ENCODE measurements at regions not wholly inside any gene's neighbourhood (a gene's known extent, or its start where the extent isn't known, plus 50 kb on each side); places are given as distances from the start of the nearest gene placed in this dataset.

- intact Hi-C loops (cut with DNase I): no loop called here
- peak in 1 of 10 donors; percentile 86 for DNase-seq
Observed at GRCh38 chr20:60937585-60937984, 314.5 kb upstream of the CDH4 start.

GRCh38 chr20:60941379-60941778, 310.7 kb upstream of the CDH4 start:
- no peak for DNase-seq
- intact Hi-C loops (cut with DNase I): no loop called here

DNA sequence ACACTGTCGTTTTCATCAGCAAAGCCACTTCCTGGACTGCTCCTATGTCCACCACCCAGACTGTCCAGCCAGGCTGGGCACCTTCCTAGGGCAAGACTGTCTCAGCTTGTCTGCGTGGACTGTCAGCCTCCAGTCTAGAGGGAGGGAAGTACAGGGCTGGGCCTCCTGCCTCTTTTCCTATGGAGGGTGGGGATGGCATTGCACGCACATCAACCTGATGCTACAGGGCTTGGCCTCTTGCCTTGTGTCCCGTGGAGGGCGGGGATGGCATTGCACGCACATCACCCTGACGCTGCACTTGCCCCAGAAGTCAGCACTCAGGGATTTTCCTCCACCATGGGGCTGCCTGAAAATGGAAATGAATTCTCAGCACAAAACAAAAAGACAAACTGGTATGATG, 304.2 kb upstream of the CDH4 start:
- intact Hi-C loops (cut with DNase I): no loop called here

DNA sequence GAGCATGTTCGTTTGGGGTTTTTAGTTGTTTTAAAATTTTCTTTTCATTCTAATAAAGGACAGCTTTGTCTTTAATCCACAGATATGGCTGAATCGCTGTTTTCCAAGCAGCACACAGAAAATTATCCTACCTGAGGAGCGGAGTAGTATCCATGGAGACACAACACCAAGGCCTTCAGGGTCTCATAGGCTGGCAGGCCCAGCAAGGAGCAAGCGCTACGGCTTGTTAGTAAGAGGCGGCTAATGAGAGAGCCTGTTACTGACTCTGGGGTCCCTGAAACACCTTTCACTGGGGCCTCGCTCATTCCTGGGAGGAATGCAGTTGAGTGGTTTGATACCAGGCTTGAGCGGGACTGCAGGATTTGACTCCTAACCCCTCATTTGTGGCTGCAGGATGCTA, 303.8 kb upstream of the CDH4 start:
- DNase-seq: no peak
- intact Hi-C loops (cut with DNase I): no loop called here

More for the DNA sequence above, 304.2 kb upstream of the CDH4 start:
- no peak for DNase-seq

DNA sequence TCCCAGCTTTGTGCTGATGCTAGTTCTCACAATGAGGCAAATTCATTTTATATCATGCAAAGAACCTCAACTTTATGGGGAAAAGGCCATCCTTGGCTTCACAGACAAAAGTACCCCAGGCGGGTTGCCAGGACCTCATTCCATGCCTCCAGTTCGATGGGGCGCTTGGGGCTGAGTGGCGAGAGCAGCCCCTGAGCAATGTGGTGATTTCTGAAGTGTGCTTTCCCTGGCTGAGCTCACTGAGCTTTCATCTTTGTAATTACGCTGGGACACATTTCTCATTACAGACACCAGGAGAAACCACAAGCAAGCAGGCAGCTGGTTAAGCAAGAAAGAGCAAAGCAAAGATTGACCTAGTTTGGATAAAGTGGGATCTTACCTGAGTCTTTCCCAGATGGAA, 301.5 kb upstream of the CDH4 start:
- intact Hi-C loops (cut with DNase I): no loop called here
- DNase-seq: no peak

DNA sequence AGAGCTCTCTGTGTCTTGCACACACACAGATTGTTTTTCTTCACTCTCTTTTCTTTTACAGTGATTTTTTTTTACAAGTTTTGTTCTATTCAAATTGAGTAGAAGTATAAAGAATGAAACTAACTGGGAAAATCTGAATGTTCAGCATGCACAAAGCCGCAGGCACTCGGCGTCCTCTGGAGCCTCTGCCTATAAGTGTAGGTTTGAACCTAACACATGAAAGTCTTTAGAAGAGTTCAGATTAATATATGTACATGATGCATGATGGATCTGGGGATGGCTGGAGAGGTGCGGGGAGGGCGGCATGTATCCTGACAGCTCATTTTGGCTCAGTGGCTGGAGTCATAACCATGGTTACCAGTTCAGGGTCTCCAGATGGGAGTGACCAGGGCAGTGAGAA, 301.1 kb upstream of the CDH4 start:
- no peak for DNase-seq
- intact Hi-C loops (cut with DNase I): no loop called here

DNA sequence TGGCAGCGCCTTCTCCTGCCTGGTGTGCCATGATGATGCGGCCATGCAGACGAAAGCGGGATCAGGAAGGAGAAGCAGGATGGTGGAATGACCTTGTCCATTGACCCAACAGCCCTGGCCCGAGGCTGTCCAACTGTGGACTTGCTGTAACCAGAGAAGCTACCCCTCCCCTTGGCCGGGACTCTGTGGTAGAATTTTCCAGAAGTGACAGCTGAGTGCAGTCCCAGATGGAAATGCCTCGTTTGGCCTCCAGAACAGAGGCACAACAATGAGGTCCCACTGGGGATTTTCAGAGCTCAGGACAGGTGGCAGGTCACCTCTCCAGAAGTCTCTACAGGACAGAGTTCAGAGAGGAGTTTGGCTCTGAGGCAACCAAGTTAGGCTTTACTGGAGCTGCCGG, 299.2 kb upstream of the CDH4 start:
- DNase-seq: peak in 1 of 10 donors; percentile 51
- intact Hi-C loops (cut with DNase I): no loop called here

DNA sequence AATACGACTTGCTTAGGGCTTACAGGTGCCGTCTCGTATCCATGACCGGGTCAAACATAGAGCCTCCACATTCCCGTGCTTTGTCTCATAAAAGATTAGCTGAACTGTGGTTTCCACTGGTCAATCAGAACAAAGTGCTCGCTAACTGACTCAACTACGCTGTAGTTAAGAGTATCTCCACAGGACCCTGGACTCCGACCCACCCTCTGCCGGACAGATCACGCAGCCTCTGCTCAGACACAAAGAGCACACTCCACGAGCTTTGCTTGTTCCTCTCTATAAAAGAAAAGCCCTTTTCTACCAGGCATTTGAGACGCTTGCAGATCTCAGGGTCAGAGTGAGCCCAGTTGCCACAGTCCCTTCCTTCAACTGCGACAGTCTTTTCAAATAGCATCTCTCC, 298.7 kb upstream of the CDH4 start:
- no peak for DNase-seq
- intact Hi-C loops (cut with DNase I): no loop called here

GRCh38 chr20:60955706-60956105, 296.4 kb upstream of the CDH4 start:
- DNase-seq: no peak
- intact Hi-C loops (cut with DNase I): no loop called here

DNA sequence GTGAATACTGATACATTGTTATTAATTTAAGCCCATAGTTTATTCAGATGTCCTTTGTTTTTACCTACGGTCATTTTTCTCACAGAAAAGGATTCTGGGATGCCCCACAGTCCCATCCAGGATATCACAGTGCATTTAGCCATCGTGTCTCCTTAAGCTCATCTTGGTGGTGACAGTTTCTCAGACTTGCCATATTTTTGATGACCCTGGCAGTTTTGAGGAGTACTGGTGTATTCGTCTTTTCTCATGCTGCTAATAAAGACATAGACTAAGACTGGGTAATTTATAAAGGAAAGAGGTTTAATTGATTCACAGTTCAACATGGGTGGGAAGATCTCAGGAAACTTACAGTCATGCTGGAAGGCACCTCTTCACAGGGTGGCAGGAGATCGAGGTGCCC, 295.9 kb upstream of the CDH4 start:
- no peak for DNase-seq
- intact Hi-C loops (cut with DNase I): no loop called here

DNA sequence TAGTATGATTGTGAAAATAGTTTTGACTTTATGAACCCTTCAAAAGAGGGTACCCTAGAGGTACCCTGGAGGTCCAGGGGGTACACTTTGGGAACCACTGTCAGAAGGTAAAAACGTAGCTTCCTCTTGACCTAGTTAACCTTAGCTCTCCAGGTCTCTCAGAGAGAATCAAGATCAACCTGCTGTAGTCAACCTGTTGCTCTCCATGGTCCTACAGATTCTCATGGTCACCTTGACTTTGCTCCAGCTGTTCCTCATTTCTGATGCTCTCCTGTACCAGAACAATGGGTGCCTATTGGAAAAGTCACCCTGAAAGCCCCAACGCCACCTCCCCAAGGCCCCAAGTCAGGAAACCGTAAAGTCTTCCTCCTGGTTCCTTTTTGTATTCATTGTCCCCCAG, 294.4 kb upstream of the CDH4 start:
- no peak for DNase-seq
- intact Hi-C loops (cut with DNase I): no loop called here

GRCh38 chr20:60959971-60960370, 292.1 kb upstream of the CDH4 start:
- intact Hi-C loops (cut with DNase I): no loop called here
- DNase-seq: no peak

GRCh38 chr20:60960500-60960899, 291.6 kb upstream of the CDH4 start:
- DNase-seq: no peak
- intact Hi-C loops (cut with DNase I): no loop called here

DNA sequence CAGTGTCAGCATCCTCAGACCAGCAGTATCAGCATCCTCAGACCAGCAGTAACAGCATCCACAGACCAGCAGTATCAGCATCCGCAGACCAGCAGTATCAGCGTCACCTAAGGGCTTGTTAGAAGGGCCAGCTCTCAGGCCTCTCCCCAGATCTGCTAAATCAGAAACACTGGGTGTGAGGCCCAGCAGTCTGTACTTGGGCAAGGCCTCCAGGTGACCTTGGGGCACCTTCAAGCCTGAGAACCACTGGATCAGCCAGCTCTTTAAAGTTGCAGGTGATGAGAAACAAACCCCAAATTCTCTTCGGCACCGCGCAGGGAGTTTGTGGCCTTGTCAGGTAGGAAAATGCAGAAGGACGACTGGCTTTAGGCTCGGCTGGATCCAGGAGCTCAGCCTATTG, 290.5 kb upstream of the CDH4 start:
- DNase-seq: no peak
- intact Hi-C loops (cut with DNase I): no loop called here

DNA sequence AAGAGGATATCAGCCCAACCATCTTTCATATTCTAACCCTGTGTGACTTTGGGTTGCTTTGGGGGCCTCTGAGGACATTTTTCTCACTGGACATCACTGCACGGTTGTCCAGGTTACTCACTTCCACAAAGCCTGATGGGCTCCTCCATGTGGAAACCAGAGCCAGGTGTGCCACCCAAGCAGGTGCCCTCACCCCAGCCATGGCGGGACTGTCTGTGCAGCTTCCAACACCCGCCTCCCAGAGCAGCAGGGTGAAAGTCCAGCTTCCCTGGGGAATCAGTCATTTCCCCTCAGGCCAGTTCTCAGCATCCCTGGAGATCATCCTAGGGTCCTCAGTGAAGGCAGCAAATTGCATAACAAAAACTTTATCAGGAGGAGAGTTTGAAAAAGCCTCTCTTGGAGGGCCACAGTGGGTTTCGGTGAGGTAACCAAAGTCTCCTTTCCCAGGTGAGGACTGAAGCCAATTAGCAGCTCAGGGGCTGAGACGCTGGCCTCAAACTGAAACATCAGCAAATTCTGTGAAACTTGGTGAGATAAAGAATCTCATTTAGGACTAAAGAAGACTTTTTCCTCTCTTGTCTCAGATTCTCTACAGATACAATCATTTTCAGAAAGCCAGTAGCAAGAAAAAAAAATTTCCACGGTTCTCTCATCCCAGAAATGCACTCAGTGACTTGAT, 289.6 kb upstream of the CDH4 start:
- no peak for DNase-seq
- intact Hi-C loops (cut with DNase I): no loop called here

DNA sequence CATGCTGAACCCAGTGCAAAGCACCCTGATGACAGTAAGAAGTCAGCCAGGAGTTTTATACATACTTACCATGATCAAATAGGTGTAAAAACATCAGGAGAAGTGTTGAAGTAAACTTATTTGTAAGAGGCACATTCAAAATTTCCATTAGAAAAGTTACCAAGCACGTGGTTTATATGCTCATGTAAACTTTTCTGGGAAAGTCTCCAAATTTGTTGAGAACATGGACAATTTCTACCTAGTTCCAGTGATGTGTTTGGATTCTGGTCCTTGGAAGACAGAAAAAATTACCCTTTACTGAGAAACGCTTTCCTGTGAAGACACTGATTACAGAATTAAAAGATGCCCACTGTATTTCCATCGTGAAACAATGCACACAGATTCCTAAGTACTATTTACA, 288.9 kb upstream of the CDH4 start:
- DNase-seq: no peak
- intact Hi-C loops (cut with DNase I): no loop called here

DNA sequence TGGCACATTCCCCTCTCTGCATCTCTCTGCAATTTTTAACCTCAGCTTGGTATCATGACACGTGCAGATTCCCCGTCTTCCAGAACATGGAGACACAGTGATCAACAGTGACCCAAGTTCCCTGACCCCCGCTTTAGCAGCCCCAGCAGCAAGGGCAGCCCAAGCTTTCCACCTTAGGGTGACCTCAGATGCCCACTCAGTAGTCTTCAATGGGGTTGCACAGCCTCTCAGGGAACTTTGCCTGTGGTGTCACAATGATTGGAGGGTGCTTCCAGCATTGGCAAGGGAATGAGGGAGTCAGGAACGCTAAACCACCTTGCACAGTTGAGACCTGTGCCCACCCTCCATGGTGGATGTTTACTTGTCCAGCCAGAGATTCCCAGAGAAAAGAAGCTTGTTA, 287.1 kb upstream of the CDH4 start:
- DNase-seq: no peak
- intact Hi-C loops (cut with DNase I): no loop called here

GRCh38 chr20:60966031-60966430, 286.0 kb upstream of the CDH4 start:
- intact Hi-C loops (cut with DNase I): no loop called here
- DNase-seq: no peak

GRCh38 chr20:60966766-60967165, 285.3 kb upstream of the CDH4 start:
- DNase-seq: no peak
- intact Hi-C loops (cut with DNase I): no loop called here

DNA sequence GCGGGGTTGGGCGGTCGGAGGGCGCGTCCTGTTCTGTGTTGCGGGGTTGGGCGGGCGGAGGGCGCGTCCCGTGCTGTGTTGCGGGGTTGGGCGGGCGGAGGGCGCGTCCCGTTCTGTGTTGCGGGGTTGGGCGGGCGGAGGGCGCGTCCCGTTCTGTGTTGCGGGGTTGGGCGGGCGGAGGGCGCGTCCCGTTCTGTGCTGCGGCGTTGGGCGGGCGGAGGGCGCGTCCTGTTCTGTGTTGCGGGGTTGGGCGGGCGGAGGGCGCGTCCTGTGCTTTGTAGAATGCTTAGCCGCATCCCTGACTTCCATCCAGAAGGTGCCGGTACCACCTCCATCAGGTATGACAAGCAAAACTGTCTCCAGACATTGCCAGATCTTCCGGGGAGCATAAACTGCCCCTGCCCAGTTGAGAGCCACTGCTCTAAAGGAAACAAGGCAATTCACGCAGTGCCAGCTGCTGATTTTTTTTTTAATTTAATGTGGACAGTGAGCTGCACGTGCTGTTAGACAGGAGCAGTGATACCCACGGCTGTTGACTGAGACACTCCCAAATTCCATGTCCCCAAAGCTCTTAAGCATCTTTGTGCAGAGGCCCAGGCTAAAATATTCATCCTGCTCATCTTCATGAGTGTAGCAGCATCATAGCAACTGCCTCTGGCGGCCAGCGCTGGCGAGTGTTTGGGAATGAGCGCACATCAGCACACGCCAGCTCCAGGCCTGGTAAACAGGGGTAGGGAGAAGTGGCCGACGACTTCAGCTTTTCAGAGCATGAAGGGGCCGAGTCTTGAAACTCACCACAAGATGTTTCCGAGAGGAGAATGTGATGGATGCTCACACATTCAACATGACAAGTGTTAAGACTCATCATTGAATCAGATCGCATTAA, 284.4 kb upstream of the CDH4 start:
- intact Hi-C loops (cut with DNase I): no loop called here
- DNase-seq: no peak

DNA sequence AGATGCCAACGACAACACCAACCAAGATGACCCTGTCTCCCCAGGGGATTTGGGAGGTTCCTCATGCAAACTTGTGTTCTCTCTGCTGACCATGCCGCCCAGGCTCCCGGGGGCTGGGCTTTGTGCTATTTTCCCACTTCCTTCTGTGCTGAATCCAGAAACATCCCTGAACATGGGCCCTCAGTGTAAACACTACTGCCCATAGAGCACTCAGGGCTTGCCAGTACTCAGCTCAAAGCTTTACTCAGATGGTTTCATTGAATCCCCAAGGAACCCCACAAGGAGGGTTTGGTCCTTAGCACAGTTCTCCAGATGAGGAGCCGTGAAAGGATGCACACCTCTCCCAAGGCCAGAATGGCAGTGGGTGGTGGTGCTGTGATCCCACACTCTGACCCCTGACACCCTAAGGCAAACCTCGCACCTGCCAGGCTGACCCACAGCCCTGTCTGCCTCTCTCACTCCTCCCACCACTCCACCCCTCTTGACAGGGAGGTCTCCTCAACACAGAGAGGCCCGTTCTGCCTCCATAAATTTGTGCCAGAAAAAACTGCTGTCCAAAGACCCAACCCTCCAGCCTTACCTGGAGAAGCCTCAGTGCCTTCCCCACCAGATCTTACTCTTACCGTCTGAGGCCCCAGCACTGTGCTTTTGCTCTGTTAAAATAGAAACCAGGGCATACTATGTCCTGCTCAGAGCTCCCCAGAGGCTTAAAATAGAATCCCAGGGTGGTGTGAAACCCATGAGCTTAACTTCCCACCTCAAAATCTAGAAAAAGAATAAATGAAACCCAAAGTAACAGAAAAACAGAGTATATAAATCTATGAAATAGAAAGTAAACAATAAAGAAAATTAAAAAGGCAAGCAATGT, 283.0 kb upstream of the CDH4 start:
- intact Hi-C loops (cut with DNase I): no loop called here
- DNase-seq: no peak

Measured in posterior cingulate gyrus (tissue), 11 donors.